GM12873 (cell line): ENCODE measurements at regions not wholly inside any gene's neighbourhood (a gene's known extent, or its start where the extent isn't known, plus 50 kb on each side); places are given as distances from the start of the nearest gene placed in this dataset.

Experiments used
- TF ChIP-seq, protein P1 (sequence below): IDR thresholded peaks from 2 replicates; pipeline ENCODE4 v1.5.1; 2012; ENCODE audit warnings: low read depth, mild to moderate bottlenecking, moderate library complexity, low read length, control low read depth; ENCODE audit not compliant: insufficient read depth; ENCODE audit errors: missing control alignments

GRCh38 chr10:10128387-10128786 lies 889.3 kb upstream of the CELF2 start:
- TF ChIP-seq, protein P1, sequence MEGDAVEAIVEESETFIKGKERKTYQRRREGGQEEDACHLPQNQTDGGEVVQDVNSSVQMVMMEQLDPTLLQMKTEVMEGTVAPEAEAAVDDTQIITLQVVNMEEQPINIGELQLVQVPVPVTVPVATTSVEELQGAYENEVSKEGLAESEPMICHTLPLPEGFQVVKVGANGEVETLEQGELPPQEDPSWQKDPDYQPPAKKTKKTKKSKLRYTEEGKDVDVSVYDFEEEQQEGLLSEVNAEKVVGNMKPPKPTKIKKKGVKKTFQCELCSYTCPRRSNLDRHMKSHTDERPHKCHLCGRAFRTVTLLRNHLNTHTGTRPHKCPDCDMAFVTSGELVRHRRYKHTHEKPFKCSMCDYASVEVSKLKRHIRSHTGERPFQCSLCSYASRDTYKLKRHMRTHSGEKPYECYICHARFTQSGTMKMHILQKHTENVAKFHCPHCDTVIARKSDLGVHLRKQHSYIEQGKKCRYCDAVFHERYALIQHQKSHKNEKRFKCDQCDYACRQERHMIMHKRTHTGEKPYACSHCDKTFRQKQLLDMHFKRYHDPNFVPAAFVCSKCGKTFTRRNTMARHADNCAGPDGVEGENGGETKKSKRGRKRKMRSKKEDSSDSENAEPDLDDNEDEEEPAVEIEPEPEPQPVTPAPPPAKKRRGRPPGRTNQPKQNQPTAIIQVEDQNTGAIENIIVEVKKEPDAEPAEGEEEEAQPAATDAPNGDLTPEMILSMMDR: no peak

- TF ChIP-seq, protein P1: no peak
Measured at GRCh38 chr10:10130686-10131085, 887.0 kb upstream of the CELF2 start.

DNA sequence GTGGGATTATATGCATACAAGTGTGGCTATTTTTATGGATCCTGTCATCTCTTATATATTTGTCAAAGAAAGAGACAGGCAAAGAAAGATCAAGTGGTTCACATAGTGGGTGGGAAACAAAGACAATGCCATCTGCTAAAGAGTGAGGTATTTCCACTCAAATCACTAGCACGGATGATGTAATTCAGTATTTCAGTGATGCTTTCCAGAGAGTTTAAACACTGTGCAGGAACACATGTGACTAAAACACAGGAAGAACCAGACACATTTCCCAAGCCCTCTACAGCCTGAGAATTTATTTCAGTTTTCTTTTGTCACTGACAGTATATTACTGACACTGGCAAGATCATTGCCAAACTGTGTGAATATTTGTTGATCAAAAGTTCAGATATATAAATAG lies 885.7 kb upstream of the CELF2 start:
- TF ChIP-seq, protein P1: no peak

DNA sequence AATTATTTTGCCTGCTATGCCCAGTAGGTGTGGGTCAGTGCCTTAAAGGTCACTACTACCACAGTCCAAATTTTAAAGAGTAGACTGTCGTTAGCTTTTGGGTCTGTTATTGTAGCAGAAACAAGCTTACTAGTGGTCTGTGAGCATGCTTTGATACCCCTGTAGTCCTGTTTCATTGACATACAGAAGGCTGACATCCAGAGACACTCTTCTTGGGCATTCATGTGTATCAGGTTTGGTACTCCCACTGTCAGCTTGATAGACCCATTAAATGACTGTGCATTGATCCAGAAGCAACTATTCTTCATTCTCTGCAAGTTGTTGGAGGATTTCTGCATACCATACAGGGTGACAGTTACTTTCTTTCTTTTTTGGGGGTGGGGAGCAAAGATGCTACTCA lies 884.4 kb upstream of the CELF2 start:
- TF ChIP-seq, protein P1: no peak

GRCh38 chr10:10138685-10139084 lies 879.0 kb upstream of the CELF2 start:
- TF ChIP-seq, protein P1: no peak

DNA sequence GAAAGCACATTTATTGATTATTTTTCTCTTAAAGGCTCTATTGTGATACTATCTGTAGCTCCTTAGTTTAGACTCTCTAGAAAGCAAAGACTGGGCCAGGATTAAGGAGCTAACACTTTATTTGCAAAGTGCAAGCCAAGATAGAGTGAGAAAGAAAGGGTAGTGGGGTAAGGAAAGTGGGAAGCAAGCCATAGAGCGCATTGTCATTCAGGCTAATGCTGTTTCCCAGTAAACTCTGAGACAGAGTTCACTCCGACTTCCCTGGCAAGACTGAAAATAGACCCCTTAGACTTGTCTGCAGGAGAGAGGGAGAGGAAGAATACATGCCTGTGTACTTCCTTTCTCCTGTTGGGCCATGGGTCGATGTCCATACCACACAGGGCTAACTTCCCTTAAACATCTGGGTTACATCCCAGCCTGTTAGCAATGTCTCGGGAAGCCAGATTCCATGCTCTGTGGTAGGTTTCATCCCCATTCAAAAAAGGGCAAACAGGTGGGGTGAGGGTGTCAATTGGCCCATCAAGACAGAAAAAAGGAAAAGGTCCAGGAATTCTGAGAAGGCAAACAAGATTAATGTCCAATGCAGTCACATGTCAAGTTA lies 875.8 kb upstream of the CELF2 start:
- TF ChIP-seq, protein P1: no peak

DNA sequence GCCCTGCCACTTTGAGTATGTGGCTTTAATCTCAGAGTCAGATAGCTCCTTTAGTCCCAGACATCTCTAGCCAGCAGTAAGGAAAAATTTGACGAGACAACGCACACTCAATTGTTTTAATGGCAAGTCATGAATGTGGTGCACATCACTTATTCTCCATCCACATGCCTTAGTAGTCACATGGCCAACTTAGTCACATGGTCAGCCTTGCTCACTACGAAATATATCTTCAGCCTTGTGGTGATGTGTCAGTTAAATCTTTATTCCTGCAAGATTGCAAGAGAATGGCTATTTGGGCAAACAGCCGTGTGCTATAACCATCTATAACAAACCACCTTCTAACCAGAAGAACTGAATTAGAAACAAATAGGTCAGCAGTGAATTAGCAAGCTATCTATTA lies 871.1 kb upstream of the CELF2 start:
- TF ChIP-seq, protein P1: no peak
